ENCODE measurements at regions not wholly inside any gene's neighbourhood (a gene's known extent, or its start where the extent isn't known, plus 50 kb on each side); places are given as distances from the start of the nearest gene placed in this dataset.
A peak's percentile ranks its signal among the peaks of the same experiment; 100 is the strongest.

GRCh38 chr2:120901201-120901600 is 165.5 kb downstream of the GLI2 start:
- no peak overlapping the region for H3K4me3 ChIP-seq
- no peaks in the 10 kb centered on the region for H3K9me3 ChIP-seq
- DNase-seq: no peak
- H3K27ac ChIP-seq: no peak overlapping the region
- intact Hi-C loops (cut with DNase I; ENCODE audit: low total_unique reads) (no loop called here), in situ Hi-C loops (cut with MboI; ENCODE audit: low pct_ligation_motif_present in 1 of 4, low pct_unique_long_range_greater_than_20kb in 1 of 4, low sequenced_read_pairs in 3 of 4) (no loop called here)
- H3K27me3 ChIP-seq: no peaks in the 10 kb centered on the region
- TF ChIP-seq EP300 (IDR thresholded peaks at IDR 0.05; ENCODE audit: low read depth): no peak
- H3K4me1 ChIP-seq: peaks cover 0 to 21% (median 8%) of the 10 kb centered on the region in 4 donors
- WGBS, 2 donors (ENCODE audit: low coverage in 1 of 2): 77% methylated on average over 7 of the region's 7 CpGs; no CpG with 5 or more reads in 1 of the 2 donors
- H3K36me3 ChIP-seq: no peaks in the 10 kb centered on the region

GRCh38 chr2:120902592-120902991 is 166.9 kb downstream of the GLI2 start:
- TF ChIP-seq POLR2A (IDR thresholded peaks at IDR 0.05): no peak
- no peak for TF ChIP-seq POLR2AphosphoS5 (IDR thresholded peaks at IDR 0.05)
- TF ChIP-seq CTCF (IDR thresholded peaks at IDR 0.05): no peak
- TF ChIP-seq EP300 (IDR thresholded peaks at IDR 0.05; ENCODE audit: low read depth): no peak
- WGBS, 2 donors (ENCODE audit: low coverage in 1 of 2): 67% methylated on average over 2 of the region's 2 CpGs; no CpG with 5 or more reads in 1 of the 2 donors
- H3K9me3 ChIP-seq: no peaks in the 10 kb centered on the region
- in situ Hi-C loops (cut with MboI; ENCODE audit: low pct_ligation_motif_present in 1 of 4, low pct_unique_long_range_greater_than_20kb in 1 of 4, low sequenced_read_pairs in 3 of 4) (no loop called here), intact Hi-C loops (cut with DNase I; ENCODE audit: low total_unique reads) (no loop called here)
- no peaks in the 10 kb centered on the region for H3K36me3 ChIP-seq
- H3K27ac ChIP-seq: no peak overlapping the region
- no peaks in the 10 kb centered on the region for H3K27me3 ChIP-seq
- DNase-seq: no peak
- H3K4me3 ChIP-seq: no peak overlapping the region
- H3K4me1 ChIP-seq: peaks cover 0 to 21% (median 8%) of the 10 kb centered on the region in 4 donors

DNA sequence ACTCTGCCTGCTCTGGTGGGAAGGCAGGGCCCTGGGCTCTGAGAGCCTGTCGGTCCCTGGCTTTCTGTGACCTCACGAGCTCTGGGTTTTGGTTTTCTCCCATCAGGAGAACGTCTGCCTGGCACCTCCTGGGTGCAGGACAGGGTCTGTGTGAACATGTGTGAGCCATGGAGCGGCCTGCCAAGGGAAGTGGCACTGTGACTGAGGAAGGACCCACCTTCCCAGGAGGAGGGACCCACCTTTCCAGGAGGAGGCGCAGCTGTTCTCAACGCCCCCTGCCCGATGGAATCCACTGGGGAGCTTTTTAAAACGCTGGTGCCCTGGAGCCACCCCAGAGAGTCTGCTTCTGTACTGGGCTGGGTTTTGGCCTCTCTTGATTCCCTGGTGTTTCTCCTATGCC is 168.7 kb downstream of the GLI2 start:
- intact Hi-C loops (cut with DNase I; ENCODE audit: low total_unique reads) (no loop called here), in situ Hi-C loops (cut with MboI; ENCODE audit: low pct_ligation_motif_present in 1 of 4, low pct_unique_long_range_greater_than_20kb in 1 of 4, low sequenced_read_pairs in 3 of 4) (no loop called here)
- 62% methylated on average over 7 of the region's 8 CpGs; no CpG with 5 or more reads in 1 of the 2 donors for WGBS, 2 donors (ENCODE audit: low coverage in 1 of 2)
- H3K9me3 ChIP-seq: no peaks in the 10 kb centered on the region
- peak overlapping the region in 1 of 4 donors; percentile 29 for H3K27ac ChIP-seq
- TF ChIP-seq POLR2AphosphoS5 (IDR thresholded peaks at IDR 0.05) (no peak), EP300 (IDR thresholded peaks at IDR 0.05; ENCODE audit: low read depth) (no peak), CTCF (IDR thresholded peaks at IDR 0.05) (no peak), POLR2A (IDR thresholded peaks at IDR 0.05) (no peak)
- H3K27me3 ChIP-seq: no peaks in the 10 kb centered on the region
- DNase-seq: no peak
- H3K4me1 ChIP-seq: peaks cover 0 to 16% (median 8%) of the 10 kb centered on the region in 4 donors
- H3K36me3 ChIP-seq: no peaks in the 10 kb centered on the region
- H3K4me3 ChIP-seq: no peak overlapping the region

DNA sequence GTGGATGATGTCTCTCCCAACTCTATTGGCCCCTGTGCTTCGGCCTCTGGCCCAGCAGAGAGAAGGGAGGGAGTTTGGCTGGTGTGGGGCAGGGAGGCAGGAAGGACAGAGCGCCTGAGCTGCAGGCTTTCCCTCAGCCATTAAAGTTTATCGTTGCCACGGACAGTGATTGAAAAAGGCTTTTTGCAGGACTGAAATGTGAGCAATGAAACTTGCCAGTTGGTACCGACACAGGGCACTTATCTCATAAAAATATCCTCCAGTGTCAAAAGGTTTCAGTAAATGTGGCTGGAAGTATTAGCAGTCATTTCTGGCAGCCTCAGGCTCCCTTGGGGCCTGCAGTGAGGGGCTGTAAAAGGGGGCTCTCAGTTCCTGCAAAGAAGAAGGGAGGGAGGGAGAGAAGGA is 169.2 kb downstream of the GLI2 start:
- TF ChIP-seq EP300 (IDR thresholded peaks at IDR 0.05; ENCODE audit: low read depth) (no peak), POLR2AphosphoS5 (IDR thresholded peaks at IDR 0.05) (no peak), CTCF (IDR thresholded peaks at IDR 0.05) (no peak), POLR2A (IDR thresholded peaks at IDR 0.05) (no peak)
- H3K9me3 ChIP-seq: no peaks in the 10 kb centered on the region
- intact Hi-C loops (cut with DNase I; ENCODE audit: low total_unique reads) (no loop called here), in situ Hi-C loops (cut with MboI; ENCODE audit: low pct_ligation_motif_present in 1 of 4, low pct_unique_long_range_greater_than_20kb in 1 of 4, low sequenced_read_pairs in 3 of 4) (no loop called here)
- no peak for DNase-seq
- H3K27ac ChIP-seq: peak overlapping the region in 1 of 4 donors; percentile 29
- H3K4me1 ChIP-seq: peaks cover 0 to 13% (median 8%) of the 10 kb centered on the region in 4 donors
- 45 to 70% methylated on average over 3 to 5 of the region's 5 CpGs for WGBS, 2 donors (ENCODE audit: low coverage in 1 of 2)
- no peaks in the 10 kb centered on the region for H3K36me3 ChIP-seq
- H3K4me3 ChIP-seq: no peak overlapping the region
- no peaks in the 10 kb centered on the region for H3K27me3 ChIP-seq

- H3K36me3 ChIP-seq: no peaks in the 10 kb centered on the region
- 69% methylated on average over 5 of the region's 5 CpGs; no CpG with 5 or more reads in 1 of the 2 donors for WGBS, 2 donors (ENCODE audit: low coverage in 1 of 2)
Measured at GRCh38 chr2:120905298-120905697, 169.6 kb downstream of the GLI2 start.

More at GRCh38 chr2:120905298-120905697, 169.6 kb downstream of the GLI2 start:
- H3K27ac ChIP-seq: no peak overlapping the region
- TF ChIP-seq CTCF (IDR thresholded peaks at IDR 0.05) (no peak), POLR2A (IDR thresholded peaks at IDR 0.05) (no peak), EP300 (IDR thresholded peaks at IDR 0.05; ENCODE audit: low read depth) (no peak), POLR2AphosphoS5 (IDR thresholded peaks at IDR 0.05) (no peak)
- no peaks in the 10 kb centered on the region for H3K9me3 ChIP-seq
- no peak for DNase-seq
- no peak overlapping the region for H3K4me3 ChIP-seq
- no peaks in the 10 kb centered on the region for H3K27me3 ChIP-seq
- intact Hi-C loops (cut with DNase I; ENCODE audit: low total_unique reads) (no loop called here), in situ Hi-C loops (cut with MboI; ENCODE audit: low pct_ligation_motif_present in 1 of 4, low pct_unique_long_range_greater_than_20kb in 1 of 4, low sequenced_read_pairs in 3 of 4) (no loop called here)
- H3K4me1 ChIP-seq: peaks cover 0 to 13% (median 8%) of the 10 kb centered on the region in 4 donors
